ENCODE measurements at regions not wholly inside any gene's neighbourhood (a gene's known extent, or its start where the extent isn't known, plus 50 kb on each side); places are given as distances from the start of the nearest gene placed in this dataset.

GRCh38 chr21:27562303-27562702, 595.4 kb upstream of the ADAMTS5 start:
- Mint-ChIP-seq H3K36me3 (ENCODE audit: insufficient read depth, unreplicated experiment) (no peaks in the 10 kb centered on the region), H3K27me3 (ENCODE audit: insufficient read depth, unreplicated experiment) (no peaks in the 10 kb centered on the region), H3K9me3 (ENCODE audit: unreplicated experiment) (no peaks in the 10 kb centered on the region), H3K27ac (ENCODE audit: low read depth, unreplicated experiment) (no peak overlapping the region), H3K4me1 (ENCODE audit: insufficient read depth, unreplicated experiment) (no peaks in the 10 kb centered on the region), H3K4me3 (ENCODE audit: unreplicated experiment) (no peak overlapping the region)
- BruUV-seq (replicated peaks) = no TSS peak
- no peak for TF ChIP-seq CTCF (IDR thresholded peaks at IDR 0.05; ENCODE audit: unreplicated experiment)
- no peak for DNase-seq (ENCODE audit: unreplicated experiment)
- ChIA-PET CTCF (no interaction called here), POLR2A (no interaction called here)
- intact Hi-C loops (cut with micrococcal nuclease) = loop anchor here (5.0 kb wide), 1 partner anchor 200 kb away; no protein-coding TSS in a partner anchor

- no peak overlapping the region for H3K27ac Mint-ChIP-seq (ENCODE audit: low read depth, unreplicated experiment)
- BruUV-seq (replicated peaks) = no TSS peak
- intact Hi-C loops (cut with micrococcal nuclease) = loop anchor here (5.0 kb wide), 1 partner anchor 199 kb away; no protein-coding TSS in a partner anchor
- no peaks in the 10 kb centered on the region for H3K4me1 Mint-ChIP-seq (ENCODE audit: insufficient read depth, unreplicated experiment)
- peak; percentile 35 for DNase-seq (ENCODE audit: unreplicated experiment)
- no peak overlapping the region for H3K4me3 Mint-ChIP-seq (ENCODE audit: unreplicated experiment)
- POLR2A ChIA-PET = no interaction called here
- H3K36me3 Mint-ChIP-seq (ENCODE audit: insufficient read depth, unreplicated experiment) = no peaks in the 10 kb centered on the region
- no peaks in the 10 kb centered on the region for H3K27me3 Mint-ChIP-seq (ENCODE audit: insufficient read depth, unreplicated experiment)
- CTCF ChIA-PET = interaction anchor here (0.6 to 0.7 kb wide), 4 partner anchors 348 to 678 kb away, joined by 3 to 6 read pairs (median 4); no protein-coding TSS in a partner anchor
- H3K9me3 Mint-ChIP-seq (ENCODE audit: unreplicated experiment) = peaks cover 3% of the 10 kb centered on the region
- TF ChIP-seq CTCF (IDR thresholded peaks at IDR 0.05; ENCODE audit: unreplicated experiment) = no peak
These were observed 594.2 kb upstream of the ADAMTS5 start for GRCh38 chr21:27561116-27561515.

- CTCF ChIA-PET = interaction anchor here (1.2 kb wide), 1 partner anchor 14 kb away, joined by 3 read pairs; no protein-coding TSS in a partner anchor
- POLR2A ChIA-PET = interaction anchor here (0.6 kb wide), 1 partner anchor 964 kb away, joined by 3 read pairs; no protein-coding TSS in a partner anchor
These were observed 590.5 kb upstream of the ADAMTS5 start for GRCh38 chr21:27557356-27557755.

GRCh38 chr21:27555996-27556395, 589.1 kb upstream of the ADAMTS5 start:
- ChIA-PET POLR2A (no interaction called here), CTCF (interaction anchor here (0.6 to 1.2 kb wide), 2 partner anchors 9 to 16 kb away, joined by 3 read pairs; no protein-coding TSS in a partner anchor)
- Mint-ChIP-seq H3K27me3 (ENCODE audit: insufficient read depth, unreplicated experiment) (no peaks in the 10 kb centered on the region), H3K9me3 (ENCODE audit: unreplicated experiment) (peaks cover 14% of the 10 kb centered on the region), H3K4me3 (ENCODE audit: unreplicated experiment) (no peak overlapping the region), H3K4me1 (ENCODE audit: insufficient read depth, unreplicated experiment) (no peaks in the 10 kb centered on the region), H3K36me3 (ENCODE audit: insufficient read depth, unreplicated experiment) (peaks cover 4% of the 10 kb centered on the region), H3K27ac (ENCODE audit: low read depth, unreplicated experiment) (no peak overlapping the region)
- BruUV-seq (replicated peaks) = no TSS peak
- intact Hi-C loops (cut with micrococcal nuclease) = no loop called here
- no peak for TF ChIP-seq CTCF (IDR thresholded peaks at IDR 0.05; ENCODE audit: unreplicated experiment)
- no peak for DNase-seq (ENCODE audit: unreplicated experiment)

More at GRCh38 chr21:27557356-27557755, 590.5 kb upstream of the ADAMTS5 start:
- peaks cover 4% of the 10 kb centered on the region for H3K36me3 Mint-ChIP-seq (ENCODE audit: insufficient read depth, unreplicated experiment)
- H3K27ac Mint-ChIP-seq (ENCODE audit: low read depth, unreplicated experiment) = no peak overlapping the region
- no peak for DNase-seq (ENCODE audit: unreplicated experiment)
- no peaks in the 10 kb centered on the region for H3K27me3 Mint-ChIP-seq (ENCODE audit: insufficient read depth, unreplicated experiment)
- no peak overlapping the region for H3K4me3 Mint-ChIP-seq (ENCODE audit: unreplicated experiment)
- H3K9me3 Mint-ChIP-seq (ENCODE audit: unreplicated experiment) = peaks cover 14% of the 10 kb centered on the region
- intact Hi-C loops (cut with micrococcal nuclease) = no loop called here
- BruUV-seq (replicated peaks) = no TSS peak
- no peak for TF ChIP-seq CTCF (IDR thresholded peaks at IDR 0.05; ENCODE audit: unreplicated experiment)
- H3K4me1 Mint-ChIP-seq (ENCODE audit: insufficient read depth, unreplicated experiment) = no peaks in the 10 kb centered on the region

Measured in MCF 10A (cell line).